ENCODE measurements at regions not wholly inside any gene's neighbourhood (a gene's known extent, or its start where the extent isn't known, plus 50 kb on each side); places are given as distances from the start of the nearest gene placed in this dataset.
"Not testable (repeated sequence)": the region's sequence is repeated elsewhere in the genome, so short reads cannot be mapped to it uniquely, and the experiment has no call there.

- not testable (repeated sequence) for TF ChIP-seq CTCF (IDR thresholded peaks at IDR 0.05 in 8 of 11, conservative IDR thresholded peaks at IDR 0.05 in 3 of 11); POLR2A (IDR thresholded peaks at IDR 0.05)
These were observed 76.7 kb upstream of the ZNF195 start for GRCh38 chr11:3455666-3456065.

Measured in spleen (tissue), 7 donors.